ENCODE measurements at regions not wholly inside any gene's neighbourhood (a gene's known extent, or its start where the extent isn't known, plus 50 kb on each side); places are given as distances from the start of the nearest gene placed in this dataset.

DNA sequence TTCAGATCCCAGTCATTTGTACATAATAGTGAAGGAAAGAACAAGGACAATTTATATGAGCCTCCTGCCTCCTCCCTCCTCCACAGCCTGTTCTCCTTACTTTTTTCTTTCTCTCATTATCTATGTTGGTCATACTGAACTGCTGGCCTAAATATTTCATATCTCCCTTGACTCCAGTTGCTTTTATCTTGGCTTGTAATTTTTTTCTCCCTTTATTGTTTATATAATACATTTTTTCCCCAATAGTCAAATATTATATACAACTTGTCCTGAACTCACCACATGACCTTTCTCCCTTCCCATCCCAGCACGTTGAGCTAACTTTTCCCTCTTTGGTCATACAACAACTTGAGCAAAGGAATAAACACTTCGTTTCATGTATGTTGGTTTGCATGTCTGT lies 752.1 kb downstream of the LTN1 start:
- H3K4me3 ChIP-seq: no peak overlapping the region
- in situ Hi-C loops (cut with MboI): no loop called here
- no peak for DNase-seq

DNA sequence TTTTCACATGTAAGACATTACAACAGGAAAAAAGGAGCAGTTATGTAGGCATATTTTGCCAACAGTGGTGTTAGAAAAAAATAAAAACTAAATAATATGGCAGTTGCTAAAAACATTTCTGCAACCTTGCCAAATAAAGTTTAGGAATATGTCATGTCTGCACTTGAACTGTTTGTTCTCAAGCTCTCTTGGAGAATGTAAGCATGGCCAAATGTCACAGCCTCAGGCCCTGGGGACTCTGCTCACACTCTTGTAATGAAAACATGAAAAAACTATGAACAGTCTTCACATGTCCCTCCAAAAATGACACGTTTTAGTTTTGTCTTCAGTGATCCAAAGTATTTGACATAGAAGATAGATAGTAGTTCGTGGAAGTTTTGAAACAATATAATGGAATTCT lies 753.3 kb downstream of the LTN1 start:
- Histone ChIP-seq H3K36me3 (ENCODE audit: low read depth) (no peaks in the 10 kb centered on the region), H3K4me2 (ENCODE audit: unreplicated experiment) (no peak overlapping the region), H3K27ac (no peak overlapping the region), H3F3A (ENCODE audit: insufficient read depth) (no peaks in the 10 kb centered on the region), H3K79me2 (ENCODE audit: insufficient read depth) (no peaks in the 10 kb centered on the region), H3K9ac (no peak overlapping the region), H3K4me3 (no peak overlapping the region), H3K9me3 (ENCODE audit: low read depth) (no peaks in the 10 kb centered on the region), H4K20me1 (ENCODE audit: insufficient read depth) (no peaks in the 10 kb centered on the region), H3K9me2 (ENCODE audit: insufficient read depth) (no peaks in the 10 kb centered on the region), H2AFZ (peak overlapping the region; percentile 15; the same call in 1 of the 2 replicates), H3K4me1 (ENCODE audit: insufficient read depth) (no peaks in the 10 kb centered on the region), H3K27me3 (replicated peaks; ENCODE audit: insufficient read depth) (no peaks in the 10 kb centered on the region)
- no peak for TF ChIP-seq EZH2 (IDR thresholded peaks at IDR 0.05; ENCODE audit: insufficient read depth, poor library complexity, severe bottlenecking)
- TF ChIP-seq EZH2phosphoT487 (IDR thresholded peaks at IDR 0.05; ENCODE audit: insufficient read depth, low read depth): no peak
- in situ Hi-C loops (cut with MboI): no loop called here
- 17 to 31% methylated on average over 2 of the region's 2 CpGs for WGBS, 2 experiments (ENCODE audit: low coverage in 1 of 2, low lambda C conversion rate in 2 of 2, missing lambda C conversion rate in 2 of 2)
- no peak for DNase-seq

More for the DNA sequence above, 752.1 kb downstream of the LTN1 start:
- H3K27ac ChIP-seq: no peak overlapping the region
- no peaks in the 10 kb centered on the region for H3K9me2 ChIP-seq (ENCODE audit: insufficient read depth)
- no peaks in the 10 kb centered on the region for H3K9me3 ChIP-seq (ENCODE audit: low read depth)
- H3K9ac ChIP-seq: no peak overlapping the region
- no peaks in the 10 kb centered on the region for H3K36me3 ChIP-seq (ENCODE audit: low read depth)
- no peaks in the 10 kb centered on the region for H3K27me3 ChIP-seq (replicated peaks; ENCODE audit: insufficient read depth)
- no peaks in the 10 kb centered on the region for H3F3A ChIP-seq (ENCODE audit: insufficient read depth)
- 43 to 61% methylated on average over 2 of the region's 2 CpGs for WGBS, 2 experiments (ENCODE audit: low coverage in 1 of 2, low lambda C conversion rate in 2 of 2, missing lambda C conversion rate in 2 of 2)
- H3K4me1 ChIP-seq (ENCODE audit: insufficient read depth): no peaks in the 10 kb centered on the region
- H4K20me1 ChIP-seq (ENCODE audit: insufficient read depth): no peaks in the 10 kb centered on the region
- TF ChIP-seq EZH2phosphoT487 (IDR thresholded peaks at IDR 0.05; ENCODE audit: insufficient read depth, low read depth): no peak
- TF ChIP-seq EZH2 (IDR thresholded peaks at IDR 0.05; ENCODE audit: insufficient read depth, poor library complexity, severe bottlenecking): no peak
- H3K79me2 ChIP-seq (ENCODE audit: insufficient read depth): no peaks in the 10 kb centered on the region
- H2AFZ ChIP-seq: no peak overlapping the region
- H3K4me2 ChIP-seq (ENCODE audit: unreplicated experiment): no peak overlapping the region

DNA sequence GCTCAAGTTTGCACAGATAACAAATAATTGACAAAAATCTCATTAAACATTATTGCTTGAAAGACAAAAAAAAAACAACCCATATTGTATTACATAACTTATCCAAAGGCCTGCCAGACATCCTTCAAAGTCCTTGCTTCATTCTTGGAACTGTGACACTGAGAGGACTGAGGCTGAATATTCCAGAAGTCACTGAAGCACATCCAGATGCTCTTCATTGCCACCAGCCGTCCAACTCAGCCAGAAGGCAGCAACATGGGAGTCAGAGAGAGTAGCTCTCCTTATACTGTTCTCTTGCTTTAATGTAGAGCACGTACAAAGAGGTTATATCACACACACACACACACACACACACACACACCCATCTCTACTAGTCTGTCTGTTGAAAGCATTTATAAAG lies 755.0 kb downstream of the LTN1 start:
- H3K27ac ChIP-seq: no peak overlapping the region
- TF ChIP-seq EZH2 (IDR thresholded peaks at IDR 0.05; ENCODE audit: insufficient read depth, poor library complexity, severe bottlenecking): no peak
- no peak for TF ChIP-seq EZH2phosphoT487 (IDR thresholded peaks at IDR 0.05; ENCODE audit: insufficient read depth, low read depth)
- in situ Hi-C loops (cut with MboI): no loop called here

DNA sequence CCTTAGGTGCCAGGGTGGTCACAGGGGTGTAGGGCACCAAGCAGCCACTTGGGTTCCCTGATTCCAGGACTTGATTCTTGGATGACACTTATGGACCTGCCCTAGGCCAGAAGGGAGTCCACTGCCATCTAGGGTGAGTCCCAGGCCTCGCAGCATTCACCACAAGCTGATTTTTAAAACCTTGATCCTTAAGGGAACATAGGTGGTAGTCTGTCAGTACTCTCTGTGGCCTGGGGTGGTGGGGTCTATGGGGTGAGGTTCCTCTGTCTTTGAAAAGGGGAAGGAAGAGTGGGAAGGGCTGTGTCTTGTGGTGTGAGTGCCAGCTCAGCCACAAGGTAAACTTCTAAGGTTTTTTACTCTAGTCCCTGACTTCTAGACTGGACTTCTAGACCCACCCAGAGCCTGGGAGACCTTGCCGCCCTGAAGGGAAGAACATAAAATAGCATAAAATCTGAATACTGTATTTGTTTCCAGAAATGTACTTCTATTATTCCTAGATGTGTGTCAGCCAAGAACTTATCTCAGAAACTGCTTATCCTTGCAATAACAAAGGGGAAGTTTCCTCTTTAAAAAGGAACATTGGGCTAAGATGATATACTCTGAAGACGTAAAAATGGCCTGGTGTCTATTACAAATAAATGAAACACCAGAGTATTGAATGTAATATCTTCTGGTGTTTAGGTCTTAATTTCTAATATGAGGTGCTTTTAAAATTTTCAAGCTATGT lies 757.3 kb downstream of the LTN1 start:
- Histone ChIP-seq H3K27ac (no peak overlapping the region), H3K9me2 (ENCODE audit: insufficient read depth) (no peaks in the 10 kb centered on the region), H3K4me2 (ENCODE audit: unreplicated experiment) (no peak overlapping the region), H3K4me3 (no peak overlapping the region), H3K4me1 (ENCODE audit: insufficient read depth) (peaks cover 10% of the 10 kb centered on the region), H3K27me3 (replicated peaks; ENCODE audit: insufficient read depth) (no peaks in the 10 kb centered on the region), H3K9ac (no peak overlapping the region), H3K9me3 (ENCODE audit: low read depth) (no peaks in the 10 kb centered on the region), H3F3A (ENCODE audit: insufficient read depth) (peaks cover 6% of the 10 kb centered on the region; the same call in 1 of the 2 replicates), H4K20me1 (ENCODE audit: insufficient read depth) (no peaks in the 10 kb centered on the region), H3K79me2 (ENCODE audit: insufficient read depth) (no peaks in the 10 kb centered on the region), H3K36me3 (ENCODE audit: low read depth) (no peaks in the 10 kb centered on the region), H2AFZ (no peak overlapping the region)
- 91 to 96% methylated on average over 3 of the region's 3 CpGs for WGBS, 2 experiments (ENCODE audit: low coverage in 1 of 2, low lambda C conversion rate in 2 of 2, missing lambda C conversion rate in 2 of 2)
- in situ Hi-C loops (cut with MboI): no loop called here
- DNase-seq: no peak
- TF ChIP-seq EZH2 (IDR thresholded peaks at IDR 0.05; ENCODE audit: insufficient read depth, poor library complexity, severe bottlenecking) (no peak), EZH2phosphoT487 (IDR thresholded peaks at IDR 0.05; ENCODE audit: insufficient read depth, low read depth) (no peak)

More for the DNA sequence above, 755.0 kb downstream of the LTN1 start:
- Histone ChIP-seq H3K9ac (no peak overlapping the region), H3K36me3 (ENCODE audit: low read depth) (no peaks in the 10 kb centered on the region), H3K79me2 (ENCODE audit: insufficient read depth) (no peaks in the 10 kb centered on the region), H3F3A (ENCODE audit: insufficient read depth) (no peaks in the 10 kb centered on the region), H4K20me1 (ENCODE audit: insufficient read depth) (no peaks in the 10 kb centered on the region), H2AFZ (no peak overlapping the region), H3K4me3 (no peak overlapping the region), H3K4me2 (ENCODE audit: unreplicated experiment) (no peak overlapping the region), H3K4me1 (ENCODE audit: insufficient read depth) (no peaks in the 10 kb centered on the region), H3K9me2 (ENCODE audit: insufficient read depth) (no peaks in the 10 kb centered on the region), H3K9me3 (ENCODE audit: low read depth) (no peaks in the 10 kb centered on the region), H3K27me3 (replicated peaks; ENCODE audit: insufficient read depth) (no peaks in the 10 kb centered on the region)
- DNase-seq: no peak
- 64 to 70% methylated on average over 2 of the region's 2 CpGs for WGBS, 2 experiments (ENCODE audit: low coverage in 1 of 2, low lambda C conversion rate in 2 of 2, missing lambda C conversion rate in 2 of 2)

All from GM23248 (cell line).